ENCODE measurements at regions not wholly inside any gene's neighbourhood (a gene's known extent, or its start where the extent isn't known, plus 50 kb on each side); places are given as distances from the start of the nearest gene placed in this dataset.

DNA sequence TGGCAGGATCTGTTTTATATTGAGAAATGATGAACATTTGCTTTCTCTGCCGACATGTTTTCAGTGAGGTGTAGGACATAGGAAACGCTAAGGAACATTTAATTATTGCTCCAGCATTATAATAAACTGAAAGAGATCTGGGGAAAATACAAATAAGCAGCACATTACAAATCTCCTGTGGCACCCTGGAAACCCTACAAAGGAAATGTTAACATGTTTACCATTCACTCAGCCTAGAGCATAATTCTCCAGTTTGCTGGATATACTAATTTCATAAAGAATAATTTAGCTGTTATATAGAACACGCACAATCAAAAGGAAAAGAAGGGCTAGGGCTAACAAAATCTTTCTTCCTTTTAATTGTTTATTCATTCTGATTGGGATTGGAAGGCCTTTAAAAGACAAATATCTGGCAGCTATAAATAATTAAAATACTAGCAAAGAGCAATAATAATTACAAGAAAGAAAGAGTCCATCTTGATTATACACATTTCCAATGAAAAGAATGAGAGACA lies 299.4 kb downstream of the CRPPA start:
- Mint-ChIP-seq H3K4me1 (no peaks in the 10 kb centered on the region), H3K9me3 (peaks cover 0 to 15% (median 3%) of the 10 kb centered on the region in 11 donors), H3K27ac (no peak overlapping the region), H3K36me3 (no peaks in the 10 kb centered on the region), H3K4me3 (no peak overlapping the region), H3K27me3 (no peaks in the 10 kb centered on the region)
- Histone ChIP-seq H3K4me3 (ENCODE audit: low read length) (no peak overlapping the region), H3K9me3 (ENCODE audit: control insufficient read depth in 2 of 3, low read length in 3 of 3) (no peaks in the 10 kb centered on the region), H3K27me3 (ENCODE audit: control insufficient read depth in 2 of 2, insufficient read depth in 2 of 2, low read length in 2 of 2) (no peaks in the 10 kb centered on the region), H3K36me3 (ENCODE audit: control insufficient read depth in 2 of 3, insufficient read depth in 3 of 3, low read length in 3 of 3) (no peaks in the 10 kb centered on the region), H3K4me1 (ENCODE audit: control insufficient read depth in 2 of 2, insufficient read depth in 2 of 2, low read length in 2 of 2) (no peaks in the 10 kb centered on the region), H3K27ac (ENCODE audit: low read depth, low read length) (no peak overlapping the region)
- ChIA-PET POLR2A (no interaction called here), CTCF (no interaction called here)
- intact Hi-C loops (cut with micrococcal nuclease): no loop called here
- no peak for DNase-seq
- ATAC-seq: no peak

DNA sequence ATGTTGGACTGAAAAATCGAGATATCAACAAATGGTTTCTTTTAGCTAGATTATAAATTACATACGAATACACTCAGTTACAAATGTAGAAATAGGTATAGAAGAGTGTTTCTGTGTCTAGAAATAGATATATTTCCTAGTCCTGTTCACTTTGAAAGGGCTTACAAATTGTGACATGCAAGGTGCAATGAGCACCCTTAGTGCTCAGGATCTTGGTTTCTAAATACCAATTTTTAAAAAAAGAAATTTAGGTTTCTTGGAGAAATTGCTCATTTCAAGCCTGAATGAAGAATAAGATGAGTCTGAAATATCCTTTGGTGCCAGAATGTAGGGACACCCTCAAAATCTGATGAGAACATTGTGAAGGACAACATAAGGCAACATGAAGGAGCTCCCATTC lies 306.0 kb downstream of the CRPPA start:
- no peaks in the 10 kb centered on the region for H3K36me3 Mint-ChIP-seq
- Histone ChIP-seq H3K4me3 (ENCODE audit: low read length) (no peak overlapping the region), H3K27me3 (ENCODE audit: control insufficient read depth in 2 of 2, insufficient read depth in 2 of 2, low read length in 2 of 2) (no peaks in the 10 kb centered on the region), H3K36me3 (ENCODE audit: control insufficient read depth in 2 of 3, insufficient read depth in 3 of 3, low read length in 3 of 3) (no peaks in the 10 kb centered on the region), H3K9me3 (ENCODE audit: control insufficient read depth in 2 of 3, low read length in 3 of 3) (no peaks in the 10 kb centered on the region), H3K4me1 (ENCODE audit: control insufficient read depth in 2 of 2, insufficient read depth in 2 of 2, low read length in 2 of 2) (no peaks in the 10 kb centered on the region), H3K27ac (ENCODE audit: low read depth, low read length) (no peak overlapping the region)
- ChIA-PET POLR2A (no interaction called here), CTCF (no interaction called here)
- DNase-seq: no peak
- ATAC-seq: no peak
- H3K9me3 Mint-ChIP-seq: peaks cover 2 to 20% (median 5%) of the 10 kb centered on the region in 11 donors
- no peaks in the 10 kb centered on the region for H3K4me1 Mint-ChIP-seq
- intact Hi-C loops (cut with micrococcal nuclease): no loop called here
- no peak overlapping the region for H3K27ac Mint-ChIP-seq
- H3K27me3 Mint-ChIP-seq: peaks cover 0 to 3% (median 0%) of the 10 kb centered on the region in 5 donors
- H3K4me3 Mint-ChIP-seq: no peak overlapping the region

- Mint-ChIP-seq H3K36me3 (no peaks in the 10 kb centered on the region), H3K9me3 (peaks cover 2 to 27% (median 9%) of the 10 kb centered on the region in 11 donors), H3K4me3 (no peak overlapping the region), H3K27ac (no peak overlapping the region), H3K27me3 (peaks cover 0 to 3% (median 0%) of the 10 kb centered on the region in 5 donors), H3K4me1 (no peaks in the 10 kb centered on the region)
- Histone ChIP-seq H3K27ac (ENCODE audit: low read depth, low read length) (no peak overlapping the region), H3K9me3 (ENCODE audit: control insufficient read depth in 2 of 3, low read length in 3 of 3) (no peaks in the 10 kb centered on the region), H3K27me3 (ENCODE audit: control insufficient read depth in 2 of 2, insufficient read depth in 2 of 2, low read length in 2 of 2) (no peaks in the 10 kb centered on the region), H3K4me3 (ENCODE audit: low read length) (no peak overlapping the region), H3K36me3 (ENCODE audit: control insufficient read depth in 2 of 3, insufficient read depth in 3 of 3, low read length in 3 of 3) (no peaks in the 10 kb centered on the region), H3K4me1 (ENCODE audit: control insufficient read depth in 2 of 2, insufficient read depth in 2 of 2, low read length in 2 of 2) (no peaks in the 10 kb centered on the region)
- intact Hi-C loops (cut with micrococcal nuclease): no loop called here
- CTCF ChIA-PET: no interaction called here
- no peak for ATAC-seq
- POLR2A ChIA-PET: no interaction called here
- DNase-seq: no peak
These were observed 306.7 kb downstream of the CRPPA start for GRCh38 chr7:16114633-16115032.

DNA sequence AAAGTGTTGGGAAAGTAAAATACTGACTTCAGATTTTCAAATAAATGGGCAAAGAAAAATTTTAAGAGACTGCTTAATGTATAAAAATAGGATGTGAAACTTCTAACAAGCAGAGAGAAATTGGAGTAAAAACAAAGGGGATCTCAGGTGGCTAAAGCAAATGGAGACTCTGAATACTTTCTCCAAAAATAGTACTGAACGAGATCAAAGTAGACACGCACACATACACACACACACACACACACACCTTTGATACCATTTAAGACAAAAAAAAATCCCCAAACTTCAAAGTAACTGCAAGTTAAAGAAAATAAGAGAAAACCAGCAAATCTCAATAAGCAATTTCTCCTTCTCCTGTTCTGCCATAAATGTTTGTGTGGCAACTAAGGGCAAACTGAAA lies 307.3 kb downstream of the CRPPA start:
- DNase-seq: no peak
- intact Hi-C loops (cut with micrococcal nuclease): no loop called here
- no peaks in the 10 kb centered on the region for H3K9me3 ChIP-seq (ENCODE audit: control insufficient read depth in 2 of 3, low read length in 3 of 3)
- POLR2A ChIA-PET: no interaction called here
- CTCF ChIA-PET: no interaction called here
- peaks cover 0 to 2% (median 0%) of the 10 kb centered on the region in 5 donors for H3K36me3 Mint-ChIP-seq
- no peaks in the 10 kb centered on the region for H3K27me3 ChIP-seq (ENCODE audit: control insufficient read depth in 2 of 2, insufficient read depth in 2 of 2, low read length in 2 of 2)
- H3K27ac Mint-ChIP-seq: no peak overlapping the region
- peaks cover 0 to 3% (median 0%) of the 10 kb centered on the region in 5 donors for H3K27me3 Mint-ChIP-seq
- no peaks in the 10 kb centered on the region for H3K36me3 ChIP-seq (ENCODE audit: control insufficient read depth in 2 of 3, insufficient read depth in 3 of 3, low read length in 3 of 3)
- H3K4me3 Mint-ChIP-seq: no peak overlapping the region
- H3K4me1 Mint-ChIP-seq: no peaks in the 10 kb centered on the region
- ATAC-seq: no peak
- H3K4me1 ChIP-seq (ENCODE audit: control insufficient read depth in 2 of 2, insufficient read depth in 2 of 2, low read length in 2 of 2): no peaks in the 10 kb centered on the region
- no peak overlapping the region for H3K27ac ChIP-seq (ENCODE audit: low read depth, low read length)
- peaks cover 2 to 33% (median 12%) of the 10 kb centered on the region in 11 donors for H3K9me3 Mint-ChIP-seq
- H3K4me3 ChIP-seq (ENCODE audit: low read length): no peak overlapping the region

DNA sequence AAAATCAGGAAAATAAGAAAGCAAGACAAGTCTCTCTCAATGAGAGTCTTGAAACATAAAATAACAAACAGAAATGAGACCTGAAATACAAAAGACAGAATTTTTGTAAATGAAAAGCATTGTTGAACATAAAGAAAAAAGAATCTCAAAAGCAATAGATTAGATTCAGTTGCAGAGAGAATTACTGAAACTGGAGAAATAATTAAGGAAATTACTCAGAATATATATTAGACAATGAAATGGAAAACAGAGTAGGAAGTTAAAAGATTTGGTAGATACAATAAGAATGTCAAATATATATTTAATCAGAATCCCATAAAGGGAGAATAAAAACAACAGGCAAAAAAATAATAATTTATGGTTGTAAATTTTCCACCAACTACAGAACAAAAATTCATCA lies 308.3 kb downstream of the CRPPA start:
- ChIA-PET POLR2A (no interaction called here), CTCF (no interaction called here)
- Histone ChIP-seq H3K27me3 (ENCODE audit: control insufficient read depth in 2 of 2, insufficient read depth in 2 of 2, low read length in 2 of 2) (no peaks in the 10 kb centered on the region), H3K36me3 (ENCODE audit: control insufficient read depth in 2 of 3, insufficient read depth in 3 of 3, low read length in 3 of 3) (no peaks in the 10 kb centered on the region), H3K27ac (ENCODE audit: low read depth, low read length) (no peak overlapping the region), H3K4me3 (ENCODE audit: low read length) (no peak overlapping the region), H3K9me3 (ENCODE audit: control insufficient read depth in 2 of 3, low read length in 3 of 3) (no peaks in the 10 kb centered on the region), H3K4me1 (ENCODE audit: control insufficient read depth in 2 of 2, insufficient read depth in 2 of 2, low read length in 2 of 2) (no peaks in the 10 kb centered on the region)
- DNase-seq (no peak), ATAC-seq (no peak)
- H3K36me3 Mint-ChIP-seq: peaks cover 0 to 7% (median 0%) of the 10 kb centered on the region in 5 donors
- H3K27me3 Mint-ChIP-seq: peaks cover 0 to 3% (median 0%) of the 10 kb centered on the region in 5 donors
- H3K9me3 Mint-ChIP-seq: peaks cover 2 to 43% (median 15%) of the 10 kb centered on the region in 11 donors
- intact Hi-C loops (cut with micrococcal nuclease): no loop called here
- H3K4me3 Mint-ChIP-seq: no peak overlapping the region
- no peaks in the 10 kb centered on the region for H3K4me1 Mint-ChIP-seq
- no peak overlapping the region for H3K27ac Mint-ChIP-seq

DNA sequence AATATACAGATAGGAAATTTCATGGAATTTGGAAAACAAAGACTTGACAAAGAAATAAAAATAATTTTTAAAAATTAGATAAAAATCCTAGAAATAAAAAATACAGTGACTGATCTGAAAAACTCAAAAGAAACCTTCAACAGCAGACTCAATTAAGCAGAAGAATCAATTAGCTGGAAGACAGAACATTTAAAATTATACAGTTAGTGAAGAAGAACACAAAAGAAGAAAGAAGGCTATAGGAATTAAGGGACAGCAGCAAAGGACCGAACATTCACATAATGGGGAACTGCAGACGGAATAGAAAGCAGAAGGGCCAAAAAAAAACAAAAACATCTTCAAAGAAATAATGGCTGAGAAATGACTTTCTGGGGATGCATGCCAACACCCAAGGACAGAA lies 314.5 kb downstream of the CRPPA start:
- Mint-ChIP-seq H3K27me3 (no peaks in the 10 kb centered on the region), H3K4me3 (no peak overlapping the region), H3K4me1 (peaks cover 0 to 4% (median 0%) of the 10 kb centered on the region in 7 donors), H3K36me3 (peaks cover 0 to 12% (median 0%) of the 10 kb centered on the region in 5 donors), H3K9me3 (peaks cover 6 to 86% (median 32%) of the 10 kb centered on the region in 11 donors), H3K27ac (no peak overlapping the region)
- no peaks in the 10 kb centered on the region for H3K36me3 ChIP-seq (ENCODE audit: control insufficient read depth in 2 of 3, insufficient read depth in 3 of 3, low read length in 3 of 3)
- ATAC-seq: no peak
- no peak overlapping the region for H3K4me3 ChIP-seq (ENCODE audit: low read length)
- no peak for DNase-seq
- ChIA-PET POLR2A (no interaction called here), CTCF (no interaction called here)
- intact Hi-C loops (cut with micrococcal nuclease): no loop called here
- H3K27ac ChIP-seq (ENCODE audit: low read depth, low read length): no peak overlapping the region
- no peaks in the 10 kb centered on the region for H3K27me3 ChIP-seq (ENCODE audit: control insufficient read depth in 2 of 2, insufficient read depth in 2 of 2, low read length in 2 of 2)
- peaks cover 0 to 25% (median 3%) of the 10 kb centered on the region in 3 experiments for H3K9me3 ChIP-seq (ENCODE audit: control insufficient read depth in 2 of 3, low read length in 3 of 3)
- H3K4me1 ChIP-seq (ENCODE audit: control insufficient read depth in 2 of 2, insufficient read depth in 2 of 2, low read length in 2 of 2): no peaks in the 10 kb centered on the region

DNA sequence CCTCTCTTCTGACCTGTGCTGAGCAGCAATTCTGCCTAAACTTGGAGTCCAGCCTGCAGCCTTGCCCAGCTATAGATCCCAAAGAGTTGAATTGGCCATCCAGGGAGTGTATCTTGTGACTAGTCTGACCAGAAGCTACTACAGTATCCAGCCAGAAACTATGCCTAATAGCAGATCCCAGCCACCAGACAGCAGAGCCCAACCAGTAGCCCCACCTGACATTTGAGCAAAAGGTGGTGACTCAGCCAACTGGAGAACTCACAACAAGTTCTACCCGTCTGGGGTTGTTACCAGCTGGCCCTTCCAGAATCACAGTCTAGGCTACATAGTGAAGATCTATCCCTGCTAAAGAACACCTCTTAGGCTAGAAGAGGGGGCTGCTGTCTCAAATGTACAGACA lies 315.0 kb downstream of the CRPPA start:
- no peaks in the 10 kb centered on the region for H3K27me3 Mint-ChIP-seq
- no peaks in the 10 kb centered on the region for H3K36me3 ChIP-seq (ENCODE audit: control insufficient read depth in 2 of 3, insufficient read depth in 3 of 3, low read length in 3 of 3)
- intact Hi-C loops (cut with micrococcal nuclease): no loop called here
- H3K4me1 ChIP-seq (ENCODE audit: control insufficient read depth in 2 of 2, insufficient read depth in 2 of 2, low read length in 2 of 2): no peaks in the 10 kb centered on the region
- no peak overlapping the region for H3K4me3 Mint-ChIP-seq
- no peak overlapping the region for H3K27ac ChIP-seq (ENCODE audit: low read depth, low read length)
- CTCF ChIA-PET: no interaction called here
- peaks cover 0 to 12% (median 0%) of the 10 kb centered on the region in 5 donors for H3K36me3 Mint-ChIP-seq
- H3K4me3 ChIP-seq (ENCODE audit: low read length): no peak overlapping the region
- no peaks in the 10 kb centered on the region for H3K27me3 ChIP-seq (ENCODE audit: control insufficient read depth in 2 of 2, insufficient read depth in 2 of 2, low read length in 2 of 2)
- ATAC-seq (no peak), DNase-seq (no peak)
- peaks cover 6 to 92% (median 32%) of the 10 kb centered on the region in 11 donors for H3K9me3 Mint-ChIP-seq
- H3K27ac Mint-ChIP-seq: no peak overlapping the region
- peaks cover 0 to 4% (median 0%) of the 10 kb centered on the region in 7 donors for H3K4me1 Mint-ChIP-seq
- POLR2A ChIA-PET: no interaction called here
- peaks cover 0 to 25% (median 3%) of the 10 kb centered on the region in 3 experiments for H3K9me3 ChIP-seq (ENCODE audit: control insufficient read depth in 2 of 3, low read length in 3 of 3)
